ENCODE measurements at regions not wholly inside any gene's neighbourhood (a gene's known extent, or its start where the extent isn't known, plus 50 kb on each side); places are given as distances from the start of the nearest gene placed in this dataset.

DNA sequence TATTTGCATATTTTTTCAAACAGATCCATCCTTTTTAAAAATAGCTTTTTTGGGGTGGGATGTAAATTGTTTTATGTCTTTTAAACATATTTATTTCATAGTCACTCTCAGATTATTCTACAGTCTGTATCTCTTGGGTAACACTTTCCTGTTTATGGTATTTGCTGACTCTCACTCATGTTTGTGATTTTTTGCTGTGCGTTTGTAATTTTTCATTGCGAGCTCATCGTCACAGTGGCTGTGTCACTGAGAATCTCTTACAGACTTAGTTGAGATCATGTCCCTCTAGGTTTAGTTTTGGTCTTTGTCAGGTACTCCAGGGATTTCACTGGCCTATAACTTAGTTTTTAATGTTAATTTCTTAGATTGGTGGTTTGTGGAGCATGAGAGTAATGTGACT, 73.5 kb upstream of the HS6ST1 start:
- TF ChIP-seq, protein P1, sequence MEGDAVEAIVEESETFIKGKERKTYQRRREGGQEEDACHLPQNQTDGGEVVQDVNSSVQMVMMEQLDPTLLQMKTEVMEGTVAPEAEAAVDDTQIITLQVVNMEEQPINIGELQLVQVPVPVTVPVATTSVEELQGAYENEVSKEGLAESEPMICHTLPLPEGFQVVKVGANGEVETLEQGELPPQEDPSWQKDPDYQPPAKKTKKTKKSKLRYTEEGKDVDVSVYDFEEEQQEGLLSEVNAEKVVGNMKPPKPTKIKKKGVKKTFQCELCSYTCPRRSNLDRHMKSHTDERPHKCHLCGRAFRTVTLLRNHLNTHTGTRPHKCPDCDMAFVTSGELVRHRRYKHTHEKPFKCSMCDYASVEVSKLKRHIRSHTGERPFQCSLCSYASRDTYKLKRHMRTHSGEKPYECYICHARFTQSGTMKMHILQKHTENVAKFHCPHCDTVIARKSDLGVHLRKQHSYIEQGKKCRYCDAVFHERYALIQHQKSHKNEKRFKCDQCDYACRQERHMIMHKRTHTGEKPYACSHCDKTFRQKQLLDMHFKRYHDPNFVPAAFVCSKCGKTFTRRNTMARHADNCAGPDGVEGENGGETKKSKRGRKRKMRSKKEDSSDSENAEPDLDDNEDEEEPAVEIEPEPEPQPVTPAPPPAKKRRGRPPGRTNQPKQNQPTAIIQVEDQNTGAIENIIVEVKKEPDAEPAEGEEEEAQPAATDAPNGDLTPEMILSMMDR (IDR thresholded peaks at IDR 0.05): no peak
- TF ChIP-seq POLR2A (IDR thresholded peaks at IDR 0.05) (no peak), EP300 (IDR thresholded peaks at IDR 0.05) (no peak)
